Neural cell (in vitro differentiated cells): ENCODE measurements at regions not wholly inside any gene's neighbourhood (a gene's known extent, or its start where the extent isn't known, plus 50 kb on each side); places are given as distances from the start of the nearest gene placed in this dataset.

Experiments used
- H2AFZ ChIP-seq: fragments of 200-600, 300-800 bp; sonication (generic), shearing (Covaris generic); 2 replicates; pipeline ENCODE4 v1.6.0; 2014; ENCODE audit warnings: low read depth, mild to moderate bottlenecking, antibody characterized with exemption, low read length, moderate library complexity
- H3F3A ChIP-seq: fragments of 200-600 bp; shearing (Covaris generic); 2 replicates; pipeline ENCODE4 v1.6.1; 2016; ENCODE audit warnings: mild to moderate bottlenecking, moderate library complexity, mixed read lengths, antibody characterized with exemption, low read length; ENCODE audit not compliant: insufficient read depth, poor library complexity, severe bottlenecking
- H3K27ac ChIP-seq: fragments of 200-600, 300-800 bp; sonication (generic), shearing (Covaris generic); 2 replicates; pipeline ENCODE4 v1.5.1; 2014; ENCODE audit warnings: mild to moderate bottlenecking, low read length, moderate library complexity
- H3K27me3 ChIP-seq: fragments of 300-800, 200-600 bp; sonication (generic), shearing (Covaris generic); 2 replicates; pipeline ENCODE4 v1.6.0; 2014; ENCODE audit warnings: mild to moderate bottlenecking, low read depth, low read length, moderate library complexity; ENCODE audit not compliant: insufficient read depth
- H3K36me3 ChIP-seq: fragments of 300-800, 200-600 bp; sonication (generic), shearing (Covaris generic); 2 replicates; pipeline ENCODE4 v1.5.1; 2014; ENCODE audit warnings: mild to moderate bottlenecking, antibody characterized with exemption, low read length, moderate library complexity; ENCODE audit not compliant: insufficient read depth
- H3K4me2 ChIP-seq: fragments of 300-800, 200-600 bp; sonication (generic), shearing (Covaris generic); 2 replicates; pipeline ENCODE4 v1.6.0; 2014; ENCODE audit warnings: mild to moderate bottlenecking, low read length
- H3K4me3 ChIP-seq: fragments of 300-800, 200-600 bp; sonication (generic), shearing (Covaris generic); 2 replicates; pipeline ENCODE4 v1.5.1; 2014; ENCODE audit warnings: mild to moderate bottlenecking, low read length, moderate library complexity
- H3K79me2 ChIP-seq: fragments of 200-600 bp; shearing (Covaris generic); replicated peaks from 2 replicates; pipeline ENCODE4 v1.6.0; 2014; ENCODE audit warnings: mild to moderate bottlenecking, low read length, moderate library complexity; ENCODE audit not compliant: insufficient read depth
- H3K9ac ChIP-seq: fragments of 300-800, 200-600 bp; sonication (generic), shearing (Covaris generic); 2 replicates; pipeline ENCODE4 v1.6.1; 2016; ENCODE audit warnings: mild to moderate bottlenecking, low read length, mixed read lengths
- H3K9me2 ChIP-seq: fragments of 200-600 bp; shearing (Covaris generic); 2 replicates; pipeline ENCODE4 v1.6.1; 2016; ENCODE audit warnings: mild to moderate bottlenecking, low read length, mixed read lengths; ENCODE audit not compliant: insufficient read depth
- H3K9me3 ChIP-seq: fragments of 200-600, 300-800 bp; sonication (generic), shearing (Covaris generic); 2 replicates; pipeline ENCODE4 v1.6.1; 2016; ENCODE audit warnings: mild to moderate bottlenecking, mixed run types, low read length, moderate library complexity, mixed read lengths
- H4K20me1 ChIP-seq: fragments of 200-600 bp; shearing (Covaris generic); 2 replicates; pipeline ENCODE4 v1.6.1; 2016; ENCODE audit warnings: mild to moderate bottlenecking, mixed run types; ENCODE audit not compliant: insufficient read depth
- EP300 ChIP-seq: fragments of 450-650 bp; conservative IDR thresholded peaks from 2 replicates; pipeline ENCODE4 v1.6.1; 2014; ENCODE audit warnings: antibody characterized with exemption, mild to moderate bottlenecking, moderate library complexity; ENCODE audit not compliant: poor library complexity, severe bottlenecking
- EZH2 ChIP-seq: fragments of 200-600, 300-800 bp; shearing (Covaris generic), sonication (generic); IDR thresholded peaks from 2 replicates; pipeline ENCODE4 v1.6.1; 2014; ENCODE audit warnings: antibody characterized with exemption, low read length, borderline replicate concordance, mild to moderate bottlenecking; ENCODE audit not compliant: insufficient read depth, poor library complexity, severe bottlenecking
- MXI1 ChIP-seq: fragments of 450-650 bp; conservative IDR thresholded peaks from 2 replicates; pipeline ENCODE4 v1.6.1; 2014; ENCODE audit warnings: antibody characterized with exemption, mild to moderate bottlenecking; ENCODE audit not compliant: poor library complexity, severe bottlenecking
- POLR2AphosphoS5 ChIP-seq: IDR thresholded peaks from 2 replicates; pipeline ENCODE4 v1.6.1; 2012
- RAD21 ChIP-seq: fragments of 450-650 bp; conservative IDR thresholded peaks from 2 replicates; pipeline ENCODE4 v1.6.1; 2014; ENCODE audit warnings: antibody characterized with exemption, mild to moderate bottlenecking, moderate library complexity
- SMC3 ChIP-seq: fragments of 450-650 bp; conservative IDR thresholded peaks from 2 replicates; pipeline ENCODE4 v1.6.1; 2014; ENCODE audit warnings: antibody characterized with exemption, mild to moderate bottlenecking, moderate library complexity; ENCODE audit not compliant: poor library complexity
- TAF1 ChIP-seq: IDR thresholded peaks from 2 replicates; pipeline ENCODE4 v1.6.1; 2012; ENCODE audit warnings: low read depth
- TF ChIP-seq, protein P1 (sequence below): fragments of 450-650 bp; IDR thresholded peaks from 2 replicates; pipeline ENCODE4 v1.5.1; 2014; ENCODE audit warnings: antibody characterized with exemption, mild to moderate bottlenecking, moderate library complexity; ENCODE audit not compliant: poor library complexity, severe bottlenecking
- TF ChIP-seq, protein P2 (sequence below): IDR thresholded peaks from 2 replicates; pipeline ENCODE4 v1.6.1; 2012; ENCODE audit warnings: borderline replicate concordance

DNA sequence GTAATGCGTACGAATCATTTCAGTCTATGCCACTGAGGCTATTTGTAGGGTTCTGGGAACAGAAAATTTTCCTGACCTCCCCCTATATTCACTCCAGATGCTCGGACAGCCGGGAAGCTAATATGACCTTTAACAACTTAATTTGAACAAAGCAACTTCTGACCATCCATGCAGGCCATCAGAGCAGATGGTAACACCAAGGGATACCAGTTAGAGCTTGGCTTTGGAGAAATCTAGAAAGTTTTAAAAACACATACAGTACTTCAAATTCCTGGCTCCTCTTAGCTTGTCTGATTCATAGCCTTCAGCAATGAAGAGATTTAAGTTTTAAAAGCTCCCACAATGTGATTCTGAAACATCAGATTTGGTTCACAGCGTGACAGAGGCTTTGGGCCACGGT lies 257.3 kb downstream of the GPAM start (continued):
- TF ChIP-seq EZH2: no peak
- no peak for TF ChIP-seq TAF1

DNA sequence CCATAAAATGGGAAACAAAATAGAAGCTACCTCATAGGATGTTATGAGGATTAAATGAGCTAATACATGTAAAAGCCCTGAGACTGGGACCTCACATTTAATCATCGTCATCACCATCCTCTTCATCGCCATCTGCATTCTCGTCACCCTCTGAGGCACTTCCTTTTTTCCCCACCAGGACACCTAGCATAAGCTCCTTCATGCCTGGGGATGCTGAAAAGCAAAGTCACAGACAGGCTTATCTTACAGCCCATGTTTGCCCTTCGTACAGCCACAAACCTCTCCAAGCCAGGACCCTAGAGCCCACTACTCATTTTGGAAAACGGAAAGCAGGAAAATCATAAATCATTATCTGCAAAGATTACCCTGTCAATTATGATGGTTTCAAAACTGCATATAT lies 249.6 kb downstream of the GPAM start:
- Histone ChIP-seq H3K9me2 (no peaks in the 10 kb centered on the region), H3K36me3 (no peaks in the 10 kb centered on the region), H3K27me3 (no peaks in the 10 kb centered on the region), H3K4me3 (no peak overlapping the region), H3K4me2 (no peak overlapping the region), H3F3A (no peaks in the 10 kb centered on the region), H3K9me3 (no peaks in the 10 kb centered on the region), H3K9ac (no peak overlapping the region), H2AFZ (no peak overlapping the region), H4K20me1 (no peaks in the 10 kb centered on the region), H3K27ac (peak overlapping the region; percentile 88), H3K79me2 (no peaks in the 10 kb centered on the region)
- TF ChIP-seq, protein P1, sequence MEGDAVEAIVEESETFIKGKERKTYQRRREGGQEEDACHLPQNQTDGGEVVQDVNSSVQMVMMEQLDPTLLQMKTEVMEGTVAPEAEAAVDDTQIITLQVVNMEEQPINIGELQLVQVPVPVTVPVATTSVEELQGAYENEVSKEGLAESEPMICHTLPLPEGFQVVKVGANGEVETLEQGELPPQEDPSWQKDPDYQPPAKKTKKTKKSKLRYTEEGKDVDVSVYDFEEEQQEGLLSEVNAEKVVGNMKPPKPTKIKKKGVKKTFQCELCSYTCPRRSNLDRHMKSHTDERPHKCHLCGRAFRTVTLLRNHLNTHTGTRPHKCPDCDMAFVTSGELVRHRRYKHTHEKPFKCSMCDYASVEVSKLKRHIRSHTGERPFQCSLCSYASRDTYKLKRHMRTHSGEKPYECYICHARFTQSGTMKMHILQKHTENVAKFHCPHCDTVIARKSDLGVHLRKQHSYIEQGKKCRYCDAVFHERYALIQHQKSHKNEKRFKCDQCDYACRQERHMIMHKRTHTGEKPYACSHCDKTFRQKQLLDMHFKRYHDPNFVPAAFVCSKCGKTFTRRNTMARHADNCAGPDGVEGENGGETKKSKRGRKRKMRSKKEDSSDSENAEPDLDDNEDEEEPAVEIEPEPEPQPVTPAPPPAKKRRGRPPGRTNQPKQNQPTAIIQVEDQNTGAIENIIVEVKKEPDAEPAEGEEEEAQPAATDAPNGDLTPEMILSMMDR: peak; percentile 69
- no peak for TF ChIP-seq TAF1
- TF ChIP-seq RAD21: peak; percentile 65
- peak; percentile 65 for TF ChIP-seq EP300
- peak; percentile 60 for TF ChIP-seq SMC3
- no peak for TF ChIP-seq POLR2AphosphoS5
- no peak for TF ChIP-seq EZH2
- no peak for TF ChIP-seq MXI1
- TF ChIP-seq, protein P2, sequence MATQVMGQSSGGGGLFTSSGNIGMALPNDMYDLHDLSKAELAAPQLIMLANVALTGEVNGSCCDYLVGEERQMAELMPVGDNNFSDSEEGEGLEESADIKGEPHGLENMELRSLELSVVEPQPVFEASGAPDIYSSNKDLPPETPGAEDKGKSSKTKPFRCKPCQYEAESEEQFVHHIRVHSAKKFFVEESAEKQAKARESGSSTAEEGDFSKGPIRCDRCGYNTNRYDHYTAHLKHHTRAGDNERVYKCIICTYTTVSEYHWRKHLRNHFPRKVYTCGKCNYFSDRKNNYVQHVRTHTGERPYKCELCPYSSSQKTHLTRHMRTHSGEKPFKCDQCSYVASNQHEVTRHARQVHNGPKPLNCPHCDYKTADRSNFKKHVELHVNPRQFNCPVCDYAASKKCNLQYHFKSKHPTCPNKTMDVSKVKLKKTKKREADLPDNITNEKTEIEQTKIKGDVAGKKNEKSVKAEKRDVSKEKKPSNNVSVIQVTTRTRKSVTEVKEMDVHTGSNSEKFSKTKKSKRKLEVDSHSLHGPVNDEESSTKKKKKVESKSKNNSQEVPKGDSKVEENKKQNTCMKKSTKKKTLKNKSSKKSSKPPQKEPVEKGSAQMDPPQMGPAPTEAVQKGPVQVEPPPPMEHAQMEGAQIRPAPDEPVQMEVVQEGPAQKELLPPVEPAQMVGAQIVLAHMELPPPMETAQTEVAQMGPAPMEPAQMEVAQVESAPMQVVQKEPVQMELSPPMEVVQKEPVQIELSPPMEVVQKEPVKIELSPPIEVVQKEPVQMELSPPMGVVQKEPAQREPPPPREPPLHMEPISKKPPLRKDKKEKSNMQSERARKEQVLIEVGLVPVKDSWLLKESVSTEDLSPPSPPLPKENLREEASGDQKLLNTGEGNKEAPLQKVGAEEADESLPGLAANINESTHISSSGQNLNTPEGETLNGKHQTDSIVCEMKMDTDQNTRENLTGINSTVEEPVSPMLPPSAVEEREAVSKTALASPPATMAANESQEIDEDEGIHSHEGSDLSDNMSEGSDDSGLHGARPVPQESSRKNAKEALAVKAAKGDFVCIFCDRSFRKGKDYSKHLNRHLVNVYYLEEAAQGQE: peak; percentile 13

DNA sequence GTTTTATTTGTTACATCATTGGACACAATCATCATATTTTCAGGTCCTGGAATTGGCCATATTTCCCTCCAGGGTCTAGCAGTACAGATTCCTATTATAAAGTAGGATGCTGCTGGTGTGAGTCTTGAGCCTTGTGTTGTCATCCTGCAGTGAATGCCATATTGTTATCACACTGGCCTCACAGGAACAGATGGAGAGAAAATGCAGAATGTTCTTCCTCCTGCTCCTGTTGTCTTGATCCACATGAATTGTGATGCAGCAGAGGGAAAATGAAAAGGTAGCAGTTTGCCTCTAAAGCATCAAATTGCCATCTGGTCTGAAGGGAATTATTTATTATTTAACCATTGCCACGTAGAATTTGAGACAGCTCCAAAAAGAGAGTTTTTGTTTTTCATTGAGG lies 248.6 kb downstream of the GPAM start:
- no peaks in the 10 kb centered on the region for H3K27me3 ChIP-seq
- TF ChIP-seq MXI1 (no peak), SMC3 (no peak), RAD21 (no peak), TAF1 (no peak), POLR2AphosphoS5 (no peak), EP300 (no peak), EZH2 (no peak)
- TF ChIP-seq, protein P1: no peak
- TF ChIP-seq, protein P2: no peak
- no peaks in the 10 kb centered on the region for H3F3A ChIP-seq
- H3K9me3 ChIP-seq: no peaks in the 10 kb centered on the region
- H3K27ac ChIP-seq: peak overlapping the region; percentile 88
- H3K4me3 ChIP-seq: no peak overlapping the region
- no peaks in the 10 kb centered on the region for H3K79me2 ChIP-seq
- no peak overlapping the region for H3K4me2 ChIP-seq
- H3K9me2 ChIP-seq: no peaks in the 10 kb centered on the region
- no peak overlapping the region for H2AFZ ChIP-seq
- no peaks in the 10 kb centered on the region for H3K36me3 ChIP-seq
- no peaks in the 10 kb centered on the region for H4K20me1 ChIP-seq
- peak overlapping the region; percentile 42 for H3K9ac ChIP-seq
